ENCODE measurements at regions not wholly inside any gene's neighbourhood (a gene's known extent, or its start where the extent isn't known, plus 50 kb on each side); places are given as distances from the start of the nearest gene placed in this dataset.
"Not testable (repeated sequence)": the region's sequence is repeated elsewhere in the genome, so short reads cannot be mapped to it uniquely, and the experiment has no call there.

GRCh38 chr3:145448436-145448835 is 712.5 kb downstream of the PLOD2 start:
- DNase-seq (ENCODE audit: low spot score): no peak

GRCh38 chr3:145450018-145450682 is 710.8 kb downstream of the PLOD2 start:
- no peak for DNase-seq (ENCODE audit: low spot score)

- DNase-seq (ENCODE audit: low spot score): no peak
Measured at GRCh38 chr3:145457825-145458552, 703.0 kb downstream of the PLOD2 start.

GRCh38 chr3:145459681-145460080 is 701.3 kb downstream of the PLOD2 start:
- DNase-seq (ENCODE audit: low spot score): not testable (repeated sequence)

DNA sequence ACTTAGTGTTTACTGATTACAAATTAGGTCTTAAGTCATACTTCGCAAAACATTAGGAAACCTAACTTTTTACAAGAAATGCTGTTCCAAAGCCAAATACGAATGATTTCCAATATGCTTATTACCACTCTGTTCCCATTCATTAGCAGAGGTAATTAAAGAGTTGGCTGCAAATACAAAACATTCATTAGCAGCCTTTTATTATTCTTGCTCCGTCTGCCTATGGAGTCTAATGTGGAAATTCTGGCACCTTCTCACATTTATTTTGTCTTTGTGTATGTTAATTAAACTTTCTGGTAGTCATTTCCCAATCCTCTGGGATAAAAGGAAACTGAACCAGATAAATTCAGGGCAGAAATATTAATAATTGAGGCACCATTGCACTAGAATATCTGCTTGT is 689.0 kb downstream of the PLOD2 start:
- DNase-seq (ENCODE audit: low spot score): no peak

DNA sequence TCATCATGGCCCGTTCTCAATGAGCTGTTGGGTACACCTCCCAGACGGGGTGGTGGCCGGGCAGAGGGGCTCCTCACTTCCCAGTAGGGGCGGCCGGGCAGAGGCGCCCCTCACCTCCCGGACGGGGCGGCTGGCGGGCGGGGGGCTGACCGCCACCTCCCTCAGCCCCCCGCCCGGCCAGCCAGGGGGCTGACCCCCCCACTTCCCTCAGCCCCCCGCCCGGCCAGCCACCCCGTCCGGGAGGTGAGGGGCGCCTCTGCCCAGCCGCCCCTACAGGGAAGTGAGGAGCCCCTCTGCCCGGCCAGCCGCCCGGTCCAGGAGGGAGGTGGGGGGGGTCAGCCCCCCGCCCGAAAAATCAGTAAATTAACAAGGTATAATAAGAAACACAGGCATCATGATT is 678.2 kb downstream of the PLOD2 start:
- not testable (repeated sequence) for DNase-seq (ENCODE audit: low spot score)

GRCh38 chr3:145483992-145484391 is 677.0 kb downstream of the PLOD2 start:
- no peak for DNase-seq (ENCODE audit: low spot score)

- DNase-seq (ENCODE audit: low spot score): no peak
Measured at GRCh38 chr3:145489011-145489410, 672.0 kb downstream of the PLOD2 start.

- DNase-seq (ENCODE audit: low spot score): no peak
Measured at GRCh38 chr3:145490088-145491048, 670.6 kb downstream of the PLOD2 start.

GRCh38 chr3:145492456-145492855 is 668.5 kb downstream of the PLOD2 start:
- no peak for DNase-seq (ENCODE audit: low spot score)

GRCh38 chr3:145517416-145517815 is 643.6 kb downstream of the PLOD2 start:
- DNase-seq (ENCODE audit: low spot score): not testable (repeated sequence)

DNA sequence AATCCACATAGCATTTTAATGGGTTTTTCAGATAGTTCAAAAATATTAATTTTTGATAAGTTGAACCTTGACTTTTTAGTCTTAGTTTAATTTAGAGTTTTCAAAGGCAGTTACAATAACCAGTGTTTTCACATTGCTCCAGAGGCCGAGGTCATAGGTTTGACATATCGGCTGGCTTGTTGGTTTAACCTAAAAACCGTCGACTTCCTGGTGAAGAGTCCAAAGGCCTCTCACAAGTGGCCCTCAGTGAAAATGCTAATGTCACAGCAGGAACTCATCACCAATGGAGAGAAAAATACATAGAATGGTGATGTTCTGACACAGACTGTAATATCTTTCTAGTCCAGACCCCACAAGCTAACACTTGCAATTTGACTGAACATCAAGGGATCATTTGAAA is 642.3 kb downstream of the PLOD2 start:
- no peak for DNase-seq (ENCODE audit: low spot score)

GRCh38 chr3:145519398-145520047 is 641.5 kb downstream of the PLOD2 start:
- no peak for DNase-seq (ENCODE audit: low spot score)

GRCh38 chr3:145522179-145522578 is 638.8 kb downstream of the PLOD2 start:
- DNase-seq (ENCODE audit: low spot score): no peak

- DNase-seq (ENCODE audit: low spot score): no peak
Measured at GRCh38 chr3:145522893-145523651, 637.9 kb downstream of the PLOD2 start.

DNA sequence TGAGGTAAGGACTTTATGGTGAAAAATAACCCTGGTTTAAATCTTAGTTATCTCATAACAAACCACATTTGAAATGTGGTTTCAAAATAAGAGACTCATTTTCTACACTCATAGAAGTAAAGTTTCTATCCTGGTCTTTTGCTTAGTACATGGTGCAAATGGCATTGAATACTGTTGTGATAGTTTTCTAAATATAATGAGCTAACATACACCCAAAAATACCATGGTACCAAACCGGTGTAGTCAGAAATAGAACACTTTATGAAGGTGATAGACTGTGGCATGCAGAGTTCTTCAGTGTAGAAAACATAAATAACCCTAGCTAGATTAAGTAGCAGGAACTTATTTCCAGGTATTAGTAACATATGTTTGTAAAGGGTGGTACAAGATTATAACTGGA is 629.4 kb downstream of the PLOD2 start:
- no peak for DNase-seq (ENCODE audit: low spot score)

DNA sequence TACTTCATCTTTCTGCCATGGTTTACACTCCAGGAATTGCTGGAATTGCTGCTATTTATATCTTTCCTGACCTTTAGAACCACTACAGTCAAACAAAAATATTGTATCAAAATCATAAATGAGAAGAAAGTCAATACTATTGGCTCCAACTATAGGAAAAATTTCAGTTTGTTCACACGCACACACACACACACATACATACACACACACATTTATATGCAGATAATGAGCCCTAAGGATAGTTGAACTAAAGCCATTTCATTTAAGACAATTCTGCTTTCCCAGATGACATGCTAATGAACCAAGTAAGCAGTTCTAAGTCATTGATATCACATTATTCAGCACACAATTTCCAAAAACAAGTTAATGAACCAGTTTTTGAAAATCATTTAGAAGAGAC is 627.3 kb downstream of the PLOD2 start:
- DNase-seq (ENCODE audit: low spot score): no peak

DNA sequence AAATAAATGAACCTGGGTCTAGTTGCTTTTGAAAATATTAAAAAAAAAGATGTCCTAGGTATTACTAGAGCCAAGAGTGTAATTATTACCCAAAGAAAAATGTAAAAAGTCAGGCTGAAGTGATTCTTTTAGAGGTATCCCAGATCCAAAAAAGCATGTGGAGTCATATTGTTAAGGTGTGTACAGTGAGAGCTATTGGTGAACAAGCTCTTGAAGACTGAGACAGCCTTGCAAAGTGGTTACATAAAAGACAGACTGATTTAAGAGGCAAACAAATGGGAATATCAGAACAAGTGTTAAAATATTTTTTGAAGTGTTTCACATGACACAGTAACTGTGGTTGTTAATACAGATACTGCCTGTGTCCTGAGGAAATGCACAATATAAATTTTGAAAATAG is 624.5 kb downstream of the PLOD2 start:
- no peak for DNase-seq (ENCODE audit: low spot score)

- DNase-seq (ENCODE audit: low spot score): no peak
Measured at GRCh38 chr3:145550522-145550921, 610.5 kb downstream of the PLOD2 start.

DNA sequence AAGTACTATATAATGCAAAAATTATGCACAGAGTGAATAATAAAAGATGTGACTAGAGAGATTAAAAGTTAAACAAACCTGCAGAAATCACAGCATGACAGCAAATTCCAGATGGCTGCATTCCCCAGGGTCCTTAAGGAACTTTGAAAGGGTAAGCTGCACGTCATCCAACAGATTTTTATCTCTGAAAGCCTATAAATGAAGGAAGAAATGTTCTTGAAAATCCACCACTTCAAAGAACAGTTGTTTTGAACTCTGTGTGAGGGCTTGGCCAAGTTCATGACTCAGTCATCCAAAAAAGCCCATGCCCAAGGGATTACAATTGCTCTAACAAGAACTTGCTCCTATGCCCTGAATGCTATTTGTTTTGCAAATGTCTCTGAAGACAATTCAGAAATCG is 603.6 kb downstream of the PLOD2 start:
- peak; percentile 88 for DNase-seq (ENCODE audit: low spot score)

DNA sequence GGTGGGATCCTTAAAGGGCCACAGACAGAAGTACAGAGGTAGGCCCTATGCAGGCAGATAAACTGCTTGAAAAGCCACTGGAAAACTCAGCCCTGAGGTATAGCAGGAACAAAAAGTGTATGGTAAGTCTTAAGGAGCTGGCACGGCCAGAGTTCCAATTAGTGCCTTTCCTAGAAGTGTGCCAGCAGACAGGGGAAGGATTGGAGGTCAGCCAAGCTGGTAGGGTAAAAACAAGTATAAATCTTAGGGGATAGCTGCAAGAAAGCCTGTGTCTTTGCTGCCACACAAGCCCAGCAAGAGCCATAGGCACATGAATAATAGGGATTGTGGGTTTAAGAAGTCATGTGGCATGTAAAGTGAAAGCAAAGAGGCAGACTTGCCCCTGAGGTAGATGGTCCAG is 582.5 kb downstream of the PLOD2 start:
- no peak for DNase-seq (ENCODE audit: low spot score)

All from COLO829 (cell line).